Esophagus squamous epithelium (tissue), 5 donors: ENCODE measurements at regions not wholly inside any gene's neighbourhood (a gene's known extent, or its start where the extent isn't known, plus 50 kb on each side); places are given as distances from the start of the nearest gene placed in this dataset.

Source experiments
- DNase-seq: peaks from one replicate; lab custom pipeline; 2025; lab: John Stamatoyannopoulos, UW
- H3K27ac ChIP-seq, 4 donors: fragments of 200-600 bp; sonication (generic); one replicate each; pipeline ENCODE4 v1.5.1; 2016 to 2019; ENCODE audit warnings: mild to moderate bottlenecking in 1 of 4
- H3K27me3 ChIP-seq, 4 donors: fragments of 200-600 bp; sonication (generic); 1 replicate in 3 of 4; 2 replicates in 1 of 4; pipeline versions ENCODE4 v1.5.1 to v1.6.0; 2017 to 2021; ENCODE audit warnings: antibody characterized with exemption in 1 of 4
- H3K36me3 ChIP-seq, 3 donors: fragments of 200-600 bp; sonication (generic); one replicate each; pipeline ENCODE4 v1.5.1; 2016 to 2019
- H3K4me1 ChIP-seq, 3 donors: fragments of 200-600 bp; sonication (generic); one replicate each; pipeline ENCODE4 v1.5.1; 2017 to 2019
- H3K4me3 ChIP-seq, 4 donors: fragments of 200-600 bp; sonication (generic); 1 replicate in 3 of 4; 2 replicates in 1 of 4; pipeline ENCODE4 v1.5.1; 2016 to 2019; ENCODE audit warnings: mild to moderate bottlenecking in 2 of 4, moderate library complexity in 1 of 4
- H3K9me3 ChIP-seq, 3 donors: fragments of 200-600 bp; sonication (generic); one replicate each; pipeline ENCODE4 v1.5.1; 2016 to 2019
- POLR2A ChIP-seq, 4 donors: fragments of 450-650 bp; IDR thresholded peaks; one replicate each; pipeline ENCODE4 v1.6.1; 2017; ENCODE audit warnings: antibody characterized with exemption in 4 of 4, mild to moderate bottlenecking in 4 of 4, moderate library complexity in 3 of 4
- WGBS, 2 donors: methylation state at CpG; one replicate each; pipeline ENCODE4 v1.1.5; 2018; 5-methylcytosine and 5-hydroxymethylcytosine counted together
- intact Hi-C: fragments of 100-400 bp; cut with DNase I; formaldehyde crosslinking; loops from one replicate; pipeline ENCODE4 v1.15.0; 2022
- TF ChIP-seq, protein P1 (sequence below), 6 experiments: fragments of 450-650 bp in 4 of 6; fragments of 200-600 bp in 2 of 6; sonication (generic) in 2 of 6; IDR thresholded peaks; one replicate each; pipeline ENCODE4 v1.5.1; 2016 to 2019; ENCODE audit warnings: antibody characterized with exemption in 6 of 6, mild to moderate bottlenecking in 4 of 6, moderate library complexity in 4 of 6
- donor health status: DM: yes; HTN: yes; CAD: no.

DNA sequence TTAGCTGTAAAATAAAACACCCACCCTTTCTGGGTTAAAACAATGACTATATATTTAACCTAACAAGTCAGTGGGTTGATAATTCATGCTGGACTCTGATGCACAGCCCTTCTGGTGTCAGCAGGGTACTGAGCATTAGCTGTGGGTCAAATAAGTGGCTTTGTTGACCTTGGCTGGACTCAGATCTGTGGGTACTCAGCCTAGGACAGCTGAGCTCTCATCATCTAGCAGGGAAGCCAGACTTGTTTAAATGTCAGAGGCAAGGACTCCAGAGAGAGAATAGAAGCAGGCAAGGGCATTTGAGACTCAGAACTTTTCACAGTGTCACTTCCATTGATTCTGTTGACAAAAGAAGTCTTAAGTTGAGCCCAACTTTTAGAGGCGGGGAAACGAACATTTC is 1063.8 kb upstream of the CDH8 start:
- H3K9me3 ChIP-seq = no peaks in the 10 kb centered on the region
- no peaks in the 10 kb centered on the region for H3K36me3 ChIP-seq
- no peak overlapping the region for H3K4me3 ChIP-seq
- intact Hi-C loops = no loop called here
- no peak for DNase-seq
- no peaks in the 10 kb centered on the region for H3K4me1 ChIP-seq
- H3K27ac ChIP-seq = no peak overlapping the region
- no peaks in the 10 kb centered on the region for H3K27me3 ChIP-seq
- WGBS, 2 donors = 77 to 80% methylated on average over 2 of the region's 2 CpGs
- TF ChIP-seq, protein P1, sequence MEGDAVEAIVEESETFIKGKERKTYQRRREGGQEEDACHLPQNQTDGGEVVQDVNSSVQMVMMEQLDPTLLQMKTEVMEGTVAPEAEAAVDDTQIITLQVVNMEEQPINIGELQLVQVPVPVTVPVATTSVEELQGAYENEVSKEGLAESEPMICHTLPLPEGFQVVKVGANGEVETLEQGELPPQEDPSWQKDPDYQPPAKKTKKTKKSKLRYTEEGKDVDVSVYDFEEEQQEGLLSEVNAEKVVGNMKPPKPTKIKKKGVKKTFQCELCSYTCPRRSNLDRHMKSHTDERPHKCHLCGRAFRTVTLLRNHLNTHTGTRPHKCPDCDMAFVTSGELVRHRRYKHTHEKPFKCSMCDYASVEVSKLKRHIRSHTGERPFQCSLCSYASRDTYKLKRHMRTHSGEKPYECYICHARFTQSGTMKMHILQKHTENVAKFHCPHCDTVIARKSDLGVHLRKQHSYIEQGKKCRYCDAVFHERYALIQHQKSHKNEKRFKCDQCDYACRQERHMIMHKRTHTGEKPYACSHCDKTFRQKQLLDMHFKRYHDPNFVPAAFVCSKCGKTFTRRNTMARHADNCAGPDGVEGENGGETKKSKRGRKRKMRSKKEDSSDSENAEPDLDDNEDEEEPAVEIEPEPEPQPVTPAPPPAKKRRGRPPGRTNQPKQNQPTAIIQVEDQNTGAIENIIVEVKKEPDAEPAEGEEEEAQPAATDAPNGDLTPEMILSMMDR (IDR thresholded peaks at IDR 0.05) = no peak
- TF ChIP-seq POLR2A (IDR thresholded peaks at IDR 0.05) = no peak

- intact Hi-C loops = no loop called here
- Histone ChIP-seq H3K4me3 (no peak overlapping the region), H3K4me1 (no peaks in the 10 kb centered on the region), H3K27me3 (no peaks in the 10 kb centered on the region), H3K36me3 (no peaks in the 10 kb centered on the region), H3K9me3 (no peaks in the 10 kb centered on the region), H3K27ac (no peak overlapping the region)
- 72 to 95% methylated on average over 5 of the region's 5 CpGs for WGBS, 2 donors
- TF ChIP-seq POLR2A (IDR thresholded peaks at IDR 0.05) = no peak
- TF ChIP-seq, protein P1 (IDR thresholded peaks at IDR 0.05) = no peak
- no peak for DNase-seq
These were observed 1060.6 kb upstream of the CDH8 start for GRCh38 chr16:63096857-63097256.

DNA sequence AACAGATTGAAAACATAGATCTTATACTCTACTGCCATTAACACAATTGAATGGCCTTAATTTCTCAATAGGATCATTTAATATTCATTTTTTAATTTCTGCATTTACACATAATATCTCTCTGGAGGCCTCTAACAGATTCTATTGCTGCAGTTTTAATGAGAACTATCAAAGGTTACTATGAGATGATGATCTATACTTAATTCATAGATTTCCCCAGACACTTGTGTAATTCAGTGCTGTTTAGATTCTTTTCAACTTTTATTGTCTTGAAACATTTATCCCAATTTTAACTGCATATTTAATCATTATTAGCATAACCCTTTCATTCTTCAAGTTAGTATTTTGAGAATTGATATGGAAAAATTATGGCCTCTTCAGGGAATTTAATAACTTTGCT is 1056.5 kb upstream of the CDH8 start:
- TF ChIP-seq, protein P1 (IDR thresholded peaks at IDR 0.05) = no peak
- no peak for TF ChIP-seq POLR2A (IDR thresholded peaks at IDR 0.05)
- H3K27ac ChIP-seq = no peak overlapping the region
- peaks cover 0 to 8% (median 0%) of the 10 kb centered on the region in 3 donors for H3K9me3 ChIP-seq
- no peaks in the 10 kb centered on the region for H3K27me3 ChIP-seq
- no peak overlapping the region for H3K4me3 ChIP-seq
- DNase-seq = no peak
- no peaks in the 10 kb centered on the region for H3K36me3 ChIP-seq
- H3K4me1 ChIP-seq = no peaks in the 10 kb centered on the region
- intact Hi-C loops = no loop called here

DNA sequence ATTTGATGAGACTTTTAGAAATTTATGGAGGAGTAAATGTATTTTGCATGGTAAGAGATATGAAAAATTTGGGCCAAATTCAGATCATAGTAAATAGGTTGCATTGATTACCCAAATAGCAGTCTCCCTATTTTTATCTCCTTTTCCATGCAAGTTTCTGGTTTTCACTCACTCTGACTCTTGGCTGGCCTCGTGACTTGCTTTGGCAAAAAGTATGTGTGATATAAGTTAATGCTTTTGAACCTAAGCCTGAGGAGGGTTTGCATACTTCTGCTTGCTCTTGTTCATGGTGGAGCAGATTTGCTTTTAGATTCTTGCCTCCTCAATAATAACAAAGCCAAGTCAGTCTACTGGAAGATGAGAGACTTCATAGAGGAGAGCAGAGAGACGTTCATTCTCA is 1045.9 kb upstream of the CDH8 start:
- intact Hi-C loops = no loop called here
- no peaks in the 10 kb centered on the region for H3K27me3 ChIP-seq
- H3K27ac ChIP-seq = no peak overlapping the region
- DNase-seq = no peak
- H3K9me3 ChIP-seq = no peaks in the 10 kb centered on the region
- H3K4me1 ChIP-seq = no peaks in the 10 kb centered on the region
- 53 to 67% methylated on average over 2 of the region's 2 CpGs for WGBS, 2 donors
- H3K4me3 ChIP-seq = no peak overlapping the region
- no peaks in the 10 kb centered on the region for H3K36me3 ChIP-seq
- TF ChIP-seq, protein P1 (IDR thresholded peaks at IDR 0.05) = no peak
- no peak for TF ChIP-seq POLR2A (IDR thresholded peaks at IDR 0.05)

DNA sequence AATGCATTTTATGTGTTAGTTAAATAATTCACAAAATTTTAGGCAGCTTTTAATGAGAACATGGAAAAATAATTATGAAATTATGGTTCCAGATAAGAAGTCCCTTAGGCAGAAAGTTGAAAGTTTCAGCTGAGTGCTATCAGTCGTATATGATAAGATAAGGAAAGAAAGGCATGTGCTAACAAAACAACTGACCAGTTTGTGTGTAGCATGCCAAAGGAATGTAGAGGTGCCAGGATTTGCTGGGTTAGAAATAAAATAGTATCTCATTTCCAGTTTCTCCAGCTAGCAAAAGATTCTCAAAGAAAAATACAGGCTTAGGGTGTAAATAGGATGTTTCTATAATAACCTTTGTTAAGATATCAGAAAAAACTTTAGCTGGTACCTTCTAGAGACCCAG is 1044.5 kb upstream of the CDH8 start:
- Histone ChIP-seq H3K4me3 (no peak overlapping the region), H3K27me3 (no peaks in the 10 kb centered on the region), H3K9me3 (peaks cover 0 to 4% (median 0%) of the 10 kb centered on the region in 3 donors), H3K4me1 (no peaks in the 10 kb centered on the region), H3K36me3 (no peaks in the 10 kb centered on the region), H3K27ac (no peak overlapping the region)
- no peak for DNase-seq
- intact Hi-C loops = no loop called here
- TF ChIP-seq, protein P1 (IDR thresholded peaks at IDR 0.05) = no peak
- WGBS, 2 donors = 54 to 56% methylated on average over 1 of the region's 1 CpG
